ENCODE measurements at regions not wholly inside any gene's neighbourhood (a gene's known extent, or its start where the extent isn't known, plus 50 kb on each side); places are given as distances from the start of the nearest gene placed in this dataset.

DNA sequence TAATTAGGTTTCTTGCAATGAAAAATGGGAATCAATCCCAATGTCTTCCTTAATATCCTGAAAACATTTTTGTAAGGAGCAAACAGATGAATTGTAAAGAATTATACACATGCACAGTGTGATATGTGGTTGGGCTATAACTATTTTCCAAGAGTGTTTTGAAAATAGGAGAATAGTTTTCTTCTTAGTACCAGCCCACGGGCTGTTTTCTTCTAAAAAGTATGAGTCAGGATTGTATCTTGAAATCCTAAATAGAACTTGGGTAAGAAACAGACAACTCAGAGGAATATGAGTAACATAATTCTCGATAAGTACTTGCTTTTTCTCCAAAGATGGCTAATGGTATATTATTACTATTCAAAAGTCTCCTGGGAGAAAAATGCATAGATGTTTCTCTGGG lies 136.7 kb downstream of the MAGEC2 start:
- in situ Hi-C loops (cut with MboI; ENCODE audit: low pct_unique_long_range_greater_than_20kb, low sequenced_read_pairs, unreplicated experiment): no loop called here
- no peak for DNase-seq (ENCODE audit: low spot score)
- TF ChIP-seq, protein P1, sequence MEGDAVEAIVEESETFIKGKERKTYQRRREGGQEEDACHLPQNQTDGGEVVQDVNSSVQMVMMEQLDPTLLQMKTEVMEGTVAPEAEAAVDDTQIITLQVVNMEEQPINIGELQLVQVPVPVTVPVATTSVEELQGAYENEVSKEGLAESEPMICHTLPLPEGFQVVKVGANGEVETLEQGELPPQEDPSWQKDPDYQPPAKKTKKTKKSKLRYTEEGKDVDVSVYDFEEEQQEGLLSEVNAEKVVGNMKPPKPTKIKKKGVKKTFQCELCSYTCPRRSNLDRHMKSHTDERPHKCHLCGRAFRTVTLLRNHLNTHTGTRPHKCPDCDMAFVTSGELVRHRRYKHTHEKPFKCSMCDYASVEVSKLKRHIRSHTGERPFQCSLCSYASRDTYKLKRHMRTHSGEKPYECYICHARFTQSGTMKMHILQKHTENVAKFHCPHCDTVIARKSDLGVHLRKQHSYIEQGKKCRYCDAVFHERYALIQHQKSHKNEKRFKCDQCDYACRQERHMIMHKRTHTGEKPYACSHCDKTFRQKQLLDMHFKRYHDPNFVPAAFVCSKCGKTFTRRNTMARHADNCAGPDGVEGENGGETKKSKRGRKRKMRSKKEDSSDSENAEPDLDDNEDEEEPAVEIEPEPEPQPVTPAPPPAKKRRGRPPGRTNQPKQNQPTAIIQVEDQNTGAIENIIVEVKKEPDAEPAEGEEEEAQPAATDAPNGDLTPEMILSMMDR (IDR thresholded peaks at IDR 0.05; ENCODE audit: extremely low read depth, insufficient read depth, missing control alignments): no peak

DNA sequence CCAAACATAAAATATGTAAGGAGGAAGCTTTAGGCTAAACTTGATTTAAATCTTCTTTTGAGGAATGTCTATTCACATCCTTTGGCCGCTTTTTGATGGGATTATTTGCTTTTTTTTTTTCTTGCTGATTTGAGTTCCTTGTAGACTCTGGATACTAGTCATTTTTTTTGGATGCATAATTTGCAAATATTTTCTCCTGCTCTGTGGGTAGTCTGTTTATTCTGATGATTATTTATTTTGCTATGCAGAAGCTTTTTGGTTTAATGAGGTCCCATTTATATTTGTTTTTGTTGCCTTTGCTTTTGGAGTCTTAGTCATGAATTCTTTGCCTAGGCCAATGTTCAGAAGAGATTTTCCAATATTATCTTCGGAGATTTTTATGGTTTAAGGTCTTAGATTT lies 144.9 kb downstream of the MAGEC2 start:
- no peak for DNase-seq (ENCODE audit: low spot score)
- TF ChIP-seq, protein P1 (IDR thresholded peaks at IDR 0.05; ENCODE audit: extremely low read depth, insufficient read depth, missing control alignments): no peak
- in situ Hi-C loops (cut with MboI; ENCODE audit: low pct_unique_long_range_greater_than_20kb, low sequenced_read_pairs, unreplicated experiment): no loop called here

DNA sequence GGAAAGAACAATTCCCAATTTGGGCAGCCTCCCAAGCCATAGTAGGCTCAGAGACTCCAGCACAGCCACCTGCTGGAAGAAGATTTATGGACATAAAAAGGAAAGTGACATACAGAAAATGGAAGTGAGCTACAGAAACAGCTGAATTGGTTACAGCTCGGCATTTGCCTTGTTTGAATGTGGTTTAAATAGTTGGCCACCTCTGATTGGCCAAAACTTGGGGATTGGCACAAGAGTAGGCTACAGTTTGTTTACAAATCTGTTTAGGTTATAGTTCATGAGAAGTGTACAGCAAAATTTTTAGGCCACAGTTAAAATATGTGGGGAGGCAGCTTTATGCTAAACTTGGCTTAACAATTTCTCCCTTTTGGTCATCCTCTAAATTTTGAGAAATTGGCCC lies 150.4 kb downstream of the MAGEC1 start:
- in situ Hi-C loops (cut with MboI; ENCODE audit: low pct_unique_long_range_greater_than_20kb, low sequenced_read_pairs, unreplicated experiment): no loop called here
- TF ChIP-seq, protein P1 (IDR thresholded peaks at IDR 0.05; ENCODE audit: extremely low read depth, insufficient read depth, missing control alignments): no peak
- DNase-seq (ENCODE audit: low spot score): no peak

DNA sequence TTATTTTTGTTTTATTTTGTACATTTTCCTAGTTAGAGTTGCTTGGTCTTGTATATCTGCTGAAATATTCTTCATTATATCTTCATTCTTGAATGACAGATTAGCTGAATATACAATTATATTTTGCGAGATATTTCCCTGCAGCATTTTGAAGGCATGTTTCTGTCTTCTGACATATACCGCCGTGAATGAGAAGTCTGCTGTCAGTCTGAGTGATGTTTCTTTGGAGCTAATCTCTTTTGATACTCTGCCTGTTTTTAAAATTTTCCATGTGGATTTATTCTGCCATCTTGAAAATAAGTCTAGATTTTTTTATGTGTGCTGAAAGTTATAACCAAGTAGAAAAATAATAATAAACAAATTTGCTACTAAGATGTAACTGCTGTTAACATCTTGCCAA lies 148.5 kb downstream of the MAGEC1 start:
- in situ Hi-C loops (cut with MboI; ENCODE audit: low pct_unique_long_range_greater_than_20kb, low sequenced_read_pairs, unreplicated experiment): no loop called here
- no peak for DNase-seq (ENCODE audit: low spot score)
- TF ChIP-seq, protein P1 (IDR thresholded peaks at IDR 0.05; ENCODE audit: extremely low read depth, insufficient read depth, missing control alignments): no peak

DNA sequence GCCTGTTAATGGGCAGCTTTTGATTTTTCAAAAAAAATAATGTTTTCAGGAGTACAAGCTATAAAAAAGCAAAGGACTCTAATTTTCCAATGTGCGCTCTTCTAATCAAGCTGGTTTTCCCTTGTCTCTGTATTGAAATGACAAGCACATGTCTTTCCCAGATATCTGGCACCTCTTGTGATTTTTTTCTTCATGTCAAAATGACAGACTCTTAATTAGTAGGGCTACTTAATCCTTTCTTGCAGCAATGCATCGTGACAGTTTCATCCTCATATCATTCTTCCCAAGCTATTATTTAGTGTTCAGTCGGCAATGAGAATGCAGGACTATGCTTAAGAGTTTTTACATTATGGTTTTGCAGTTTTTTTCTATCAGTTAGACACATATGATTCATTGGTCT lies 139.5 kb downstream of the MAGEC1 start:
- no peak for DNase-seq (ENCODE audit: low spot score)
- TF ChIP-seq, protein P1 (IDR thresholded peaks at IDR 0.05; ENCODE audit: extremely low read depth, insufficient read depth, missing control alignments): no peak
- in situ Hi-C loops (cut with MboI; ENCODE audit: low pct_unique_long_range_greater_than_20kb, low sequenced_read_pairs, unreplicated experiment): no loop called here

DNA sequence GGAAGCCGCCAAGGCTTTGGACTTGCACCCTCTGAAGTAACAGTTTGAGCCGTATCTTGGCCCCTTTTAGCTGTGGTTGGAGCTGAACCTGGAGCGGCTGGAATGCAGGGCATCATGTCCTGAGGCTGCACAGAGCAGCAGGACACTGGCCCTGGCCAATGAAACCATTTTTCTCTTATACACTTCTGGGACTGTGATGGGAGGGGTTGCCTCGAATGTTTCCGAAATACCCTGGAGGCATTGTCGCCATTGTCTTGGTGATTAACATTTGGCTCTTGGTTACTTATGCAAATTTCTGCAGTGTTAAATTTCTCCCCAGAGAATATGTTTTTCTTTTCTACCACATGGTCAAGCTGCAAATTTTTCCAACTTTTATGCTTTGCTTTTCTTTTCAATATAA lies 137.2 kb downstream of the MAGEC1 start:
- in situ Hi-C loops (cut with MboI; ENCODE audit: low pct_unique_long_range_greater_than_20kb, low sequenced_read_pairs, unreplicated experiment): no loop called here
- no peak for DNase-seq (ENCODE audit: low spot score)
- TF ChIP-seq, protein P1 (IDR thresholded peaks at IDR 0.05; ENCODE audit: extremely low read depth, insufficient read depth, missing control alignments): no peak

DNA sequence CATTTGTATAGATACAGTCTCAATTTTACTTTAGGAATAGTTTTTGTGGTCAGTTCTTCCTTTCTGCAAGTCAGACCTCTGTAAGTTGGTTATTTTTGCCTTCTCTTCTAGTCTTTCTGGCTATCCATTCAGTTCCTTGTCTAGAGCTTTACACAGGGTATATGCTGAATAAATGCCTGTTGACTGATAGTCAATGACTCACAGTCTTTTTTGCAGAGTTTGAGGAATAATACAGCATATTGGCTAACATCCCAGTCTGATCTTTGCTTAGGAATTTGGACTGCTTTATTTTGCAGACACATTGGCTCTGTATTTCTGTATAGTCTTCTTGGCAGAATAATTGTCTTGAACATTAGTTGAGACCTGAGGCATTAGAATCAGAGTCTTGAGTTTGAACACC lies 132.4 kb downstream of the MAGEC1 start:
- TF ChIP-seq, protein P1 (IDR thresholded peaks at IDR 0.05; ENCODE audit: extremely low read depth, insufficient read depth, missing control alignments): no peak
- in situ Hi-C loops (cut with MboI; ENCODE audit: low pct_unique_long_range_greater_than_20kb, low sequenced_read_pairs, unreplicated experiment): no loop called here
- no peak for DNase-seq (ENCODE audit: low spot score)

Measured in GM13977 (cell line).